WI38 (cell line): ENCODE measurements at regions not wholly inside any gene's neighbourhood (a gene's known extent, or its start where the extent isn't known, plus 50 kb on each side); places are given as distances from the start of the nearest gene placed in this dataset.

Experiments used
- H3K4me3 ChIP-seq: 2 replicates; pipeline ENCODE4 v1.5.1; 2011; ENCODE audit warnings: low read depth, mild to moderate bottlenecking, control low read depth, low read length
- CTCF ChIP-seq: IDR thresholded peaks from 2 replicates; pipeline ENCODE4 v1.5.1; 2012; ENCODE audit warnings: low read depth, mild to moderate bottlenecking, control low read depth, low read length

- TF ChIP-seq CTCF: no peak
- H3K4me3 ChIP-seq: no peak overlapping the region
Observed at GRCh38 chr18:38805256-38805655, 1239.7 kb upstream of the CELF4 start.

- H3K4me3 ChIP-seq: no peak overlapping the region
- no peak for TF ChIP-seq CTCF
Observed at GRCh38 chr18:38801640-38802039, 1236.0 kb upstream of the CELF4 start.

DNA sequence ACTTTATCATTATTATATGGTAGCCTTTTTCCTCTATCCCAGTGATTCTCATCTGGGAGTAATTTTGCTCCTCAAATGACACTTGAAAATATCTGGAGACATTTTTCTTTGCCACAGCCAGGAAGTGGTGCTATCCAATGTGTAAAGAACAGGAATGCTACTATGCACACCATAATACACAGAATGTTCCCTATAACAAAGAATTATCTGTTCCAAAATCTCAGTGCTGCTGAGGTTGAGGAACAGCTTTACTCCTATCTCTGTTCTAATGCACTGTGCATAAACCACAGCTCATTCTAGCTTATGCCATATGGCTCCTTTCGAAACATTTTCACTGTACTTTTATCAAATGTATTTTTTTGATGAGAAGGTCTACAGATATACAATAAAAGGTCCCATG, 1231.2 kb upstream of the CELF4 start:
- no peak overlapping the region for H3K4me3 ChIP-seq
- no peak for TF ChIP-seq CTCF

- TF ChIP-seq CTCF: no peak
- no peak overlapping the region for H3K4me3 ChIP-seq
Observed at GRCh38 chr18:38792731-38793130, 1227.1 kb upstream of the CELF4 start.

- no peak overlapping the region for H3K4me3 ChIP-seq
- no peak for TF ChIP-seq CTCF
Observed at GRCh38 chr18:38790786-38791185, 1225.2 kb upstream of the CELF4 start.

- TF ChIP-seq CTCF: no peak
- H3K4me3 ChIP-seq: no peak overlapping the region
Observed at GRCh38 chr18:38790303-38790702, 1224.7 kb upstream of the CELF4 start.

- no peak for TF ChIP-seq CTCF
Observed at GRCh38 chr18:38789141-38789540, 1223.5 kb upstream of the CELF4 start.

More at GRCh38 chr18:38789141-38789540, 1223.5 kb upstream of the CELF4 start:
- no peak overlapping the region for H3K4me3 ChIP-seq
